HepG2 (cell line): ENCODE measurements at regions not wholly inside any gene's neighbourhood (a gene's known extent, or its start where the extent isn't known, plus 50 kb on each side); places are given as distances from the start of the nearest gene placed in this dataset.

Experiments
- ATAC-seq: fragments of 200-7000 bp; cut with Tn5 transposase; 3 replicates; pipeline ENCODE4 v1.9.1; 2020; ENCODE audit warnings: mild to moderate bottlenecking, moderate library complexity
- BruUV-seq: library from RNA; stranded (reverse); fragments of 400-500 nt; replicated peaks from 2 replicates; lab custom pipeline; 2021; lab: Mats Ljungman, UMichigan
- CTCF ChIA-PET: fragments of 300-600 bp; formaldehyde crosslinking; extraction: SDS; loops from one replicate; lab custom pipeline; 2021; ENCODE audit warnings: low total read pairs, inconsistent platforms, low intra/inter-chr PET ratio; lab: Yijun Ruan, JAX
- POLR2A ChIA-PET: fragments of 350-600 bp; sonication (Branson Sonifier 250); formaldehyde crosslinking; loops from one replicate; lab custom pipeline; 2020; ENCODE audit warnings: antibody characterized with exemption, inconsistent platforms; lab: Yijun Ruan, JAX
- DNase-seq: peaks from one replicate; pipeline ENCODE4 v3.0.0-alpha.2; 2015; ENCODE audit warnings: low spot score
- FAIRE-seq: peaks from 3 replicates; lab custom pipeline; 2011; peaks lifted over from hg19 to GRCh38; lab: Jason Lieb, UNC
- H2AFZ ChIP-seq: one replicate; pipeline ENCODE4 v1.6.1; 2011; ENCODE audit warnings: low read length, inconsistent platforms
- H3K27ac ChIP-seq: fragments of 300-600 bp; 3 replicates; pipeline ENCODE4 v1.8.0; 2011; ENCODE audit warnings: mixed run types, mild to moderate bottlenecking, mixed read lengths, low read length, inconsistent platforms; ENCODE audit not compliant: insufficient read depth; ENCODE audit errors: extremely low read length
- H3K27me3 ChIP-seq, 2 experiments: fragments of 200-600 bp in 1 of 2; 2 replicates in 1 of 2; 3 replicates in 1 of 2; pipeline versions ENCODE4 v1.6.0 to v1.8.0; 2011; ENCODE audit warnings: low read length in 2 of 2, mild to moderate bottlenecking in 2 of 2, moderate library complexity in 2 of 2, inconsistent platforms in 1 of 2; ENCODE audit not compliant: insufficient read depth in 2 of 2, control insufficient read depth in 1 of 2
- H3K36me3 ChIP-seq, 2 experiments: fragments of 200-600 bp in 1 of 2; replicated peaks in 1 of 2; 2 replicates in 1 of 2; 3 replicates in 1 of 2; pipeline versions ENCODE4 v1.5.1 to v1.8.0; 2011; ENCODE audit warnings: low read length in 2 of 2, inconsistent platforms in 1 of 2; ENCODE audit not compliant: insufficient read depth in 2 of 2, control insufficient read depth in 1 of 2
- H3K4me1 ChIP-seq: 2 replicates; pipeline ENCODE4 v1.5.1; 2012; ENCODE audit warnings: low read length, inconsistent platforms; ENCODE audit not compliant: insufficient read depth
- H3K4me2 ChIP-seq: 2 replicates; pipeline ENCODE4 v1.6.0; 2011; ENCODE audit warnings: low read depth, low read length, inconsistent platforms
- H3K4me3 ChIP-seq, 3 experiments: fragments of 200-600 bp in 1 of 3; sonication (generic), shearing (Covaris generic) in 1 of 3; replicated peaks in 1 of 3; 2 replicates each; pipeline ENCODE4 v1.5.1; 2011 to 2016; ENCODE audit warnings: low read length in 3 of 3, inconsistent platforms in 2 of 3, low read depth in 2 of 3, mild to moderate bottlenecking in 2 of 3, control low read depth in 1 of 3, mixed read lengths in 1 of 3; ENCODE audit not compliant: insufficient read depth in 1 of 3
- H3K79me2 ChIP-seq: one replicate; pipeline ENCODE4 v1.6.1; 2011; ENCODE audit warnings: low read length, inconsistent platforms; ENCODE audit not compliant: insufficient read depth
- H3K9ac ChIP-seq: 2 replicates; pipeline ENCODE4 v1.6.0; 2011; ENCODE audit warnings: mild to moderate bottlenecking, low read depth, low read length, inconsistent platforms; ENCODE audit not compliant: insufficient read depth
- H3K9me3 ChIP-seq: 2 replicates; pipeline ENCODE4 v1.5.1; 2012; ENCODE audit warnings: mild to moderate bottlenecking, low read length
- H4K20me1 ChIP-seq: 2 replicates; pipeline ENCODE4 v1.6.0; 2011; ENCODE audit warnings: inconsistent platforms, mild to moderate bottlenecking, low read length, moderate library complexity; ENCODE audit not compliant: insufficient read depth
- BCL6 ChIP-seq: IDR thresholded peaks from 2 replicates; pipeline ENCODE4 v1.6.1; 2016; ENCODE audit warnings: missing genetic modification reagents, missing compliant biosample characterization
- EED ChIP-seq: sonication (generic); formaldehyde crosslinking; IDR thresholded peaks from 2 replicates; pipeline ENCODE4 v1.5.0; 2020; ENCODE audit warnings: mild to moderate bottlenecking, missing genetic modification reagents
- ELF1 ChIP-seq: sonication (generic); formaldehyde crosslinking; IDR thresholded peaks from 2 replicates; pipeline ENCODE4 v1.4.0; 2020; ENCODE audit warnings: missing genetic modification reagents
- GTF2F1 ChIP-seq: fragments of 150-350 bp; IDR thresholded peaks from 2 replicates; pipeline ENCODE4 v1.6.1; 2014; ENCODE audit warnings: low read length
- HNF4G ChIP-seq, 2 experiments: sonication (generic) in 1 of 2; formaldehyde crosslinking in 1 of 2; IDR thresholded peaks; 2 replicates each; pipeline versions ENCODE4 v1.4.0 to v1.6.1; 2011 to 2020; ENCODE audit warnings: borderline replicate concordance in 2 of 2, low read depth in 2 of 2, mild to moderate bottlenecking in 2 of 2, low read length in 1 of 2, missing genetic modification reagents in 1 of 2, moderate library complexity in 1 of 2
- MBNL3 ChIP-seq: fragments of 250-450 bp; sonication (Bioruptor Pico); conservative IDR thresholded peaks from 2 replicates; pipeline ENCODE4 v1.8.0; 2022; ENCODE audit warnings: mild to moderate bottlenecking, inconsistent platforms
- NCOA2 ChIP-seq: sonication (generic); formaldehyde crosslinking; IDR thresholded peaks from 2 replicates; pipeline ENCODE4 v1.8.0; 2022; ENCODE audit warnings: inconsistent platforms
- NFE2 ChIP-seq: sonication (generic); formaldehyde crosslinking; IDR thresholded peaks from 2 replicates; pipeline ENCODE4 v1.4.0; 2020; ENCODE audit warnings: missing genetic modification reagents
- PTBP1 ChIP-seq: fragments of 200-400 bp; formaldehyde crosslinking; IDR thresholded peaks from 2 replicates; pipeline ENCODE4 v1.6.1; 2018; ENCODE audit warnings: low read length, low read depth; ENCODE audit not compliant: poor library complexity, severe bottlenecking
- SCMH1 ChIP-seq: sonication (generic); formaldehyde crosslinking; IDR thresholded peaks from 2 replicates; pipeline ENCODE4 v1.9.0; 2021; ENCODE audit warnings: missing genetic modification reagents, mild to moderate bottlenecking, borderline replicate concordance
- ZBTB1 ChIP-seq: sonication (generic); formaldehyde crosslinking; IDR thresholded peaks from 2 replicates; pipeline ENCODE4 v1.4.0; 2020; ENCODE audit warnings: missing genetic modification reagents, borderline replicate concordance
- ZFAT ChIP-seq: sonication (generic); formaldehyde crosslinking; conservative IDR thresholded peaks from 2 replicates; pipeline ENCODE4 v1.8.1; 2023; ENCODE audit warnings: missing genetic modification reagents, inconsistent platforms
- ZNF235 ChIP-seq: sonication (generic); formaldehyde crosslinking; IDR thresholded peaks from 2 replicates; pipeline ENCODE4 v1.8.1; 2023; ENCODE audit warnings: mild to moderate bottlenecking, missing genetic modification reagents, borderline replicate concordance
- WGBS: methylation state at CpG from one replicate; pipeline ENCODE4 v1.1.6; 2017; ENCODE audit warnings: low lambda C conversion rate; 5-methylcytosine and 5-hydroxymethylcytosine counted together
- in situ Hi-C: cut with HindIII; loops from 2 replicates; pipeline ENCODE4 v1.10.0; 2017; ENCODE audit warnings: low pct_unique_long_range_greater_than_20kb; ENCODE audit not compliant: extremely low pct_ligation_motif_present
- intact Hi-C: fragments of 100-400 bp; cut with micrococcal nuclease; formaldehyde crosslinking; loops from one replicate; pipeline ENCODE4 v1.10.0; 2022; ENCODE audit not compliant: unreplicated experiment
- TF ChIP-seq, protein P1 (sequence below): fragments of 450-650 bp; IDR thresholded peaks from 2 replicates; pipeline ENCODE4 v1.6.1; 2017
- TF ChIP-seq, protein P2 (sequence below): sonication (generic); formaldehyde crosslinking; IDR thresholded peaks from 2 replicates; pipeline ENCODE4 v1.5.1; 2020; ENCODE audit warnings: mild to moderate bottlenecking, missing genetic modification reagents, moderate library complexity
- TF ChIP-seq, protein P3 (sequence below): sonication (generic); formaldehyde crosslinking; IDR thresholded peaks from 2 replicates; pipeline ENCODE4 v1.8.0; 2022; ENCODE audit warnings: missing genetic modification reagents, mild to moderate bottlenecking, moderate library complexity, borderline replicate concordance
- TF ChIP-seq, protein P4 (sequence below): sonication (generic); formaldehyde crosslinking; IDR thresholded peaks from 2 replicates; pipeline ENCODE4 v1.4.0; 2020; ENCODE audit warnings: mild to moderate bottlenecking, missing genetic modification reagents, borderline replicate concordance

DNA sequence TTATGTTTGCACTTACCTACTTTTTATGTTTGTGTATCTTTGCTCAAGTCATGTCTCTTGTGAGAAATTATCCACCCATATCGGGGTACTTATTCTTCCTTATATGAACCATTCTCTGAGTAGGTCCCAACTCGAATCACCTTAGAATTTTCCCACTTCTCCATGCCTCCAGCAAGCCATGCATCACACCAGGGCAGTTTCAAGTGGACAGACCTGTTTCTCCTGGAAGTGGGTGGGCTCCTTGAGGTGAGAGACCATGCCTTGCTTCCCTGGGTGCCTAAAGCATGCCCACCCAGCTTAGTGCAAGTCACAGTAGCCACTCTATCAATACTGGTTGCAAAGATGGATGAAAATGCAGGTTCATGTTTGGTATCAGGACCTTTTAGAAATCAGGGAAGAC is 187.2 kb downstream of the KIT start:
- H3K4me2 ChIP-seq, result no peak overlapping the region
- in situ Hi-C loops (no loop called here), intact Hi-C loops (no loop called here)
- BruUV-seq, result no TSS peak
- no peaks in the 10 kb centered on the region for H3K4me1 ChIP-seq
- H3K4me3 ChIP-seq, result no peak overlapping the region
- no peaks in the 10 kb centered on the region for H3K9me3 ChIP-seq
- ATAC-seq, result no peak
- 2% methylated on average over 2 of the region's 2 CpGs for WGBS
- FAIRE-seq, result no peak
- H3K36me3 ChIP-seq, result no peaks in the 10 kb centered on the region
- no peaks in the 10 kb centered on the region for H4K20me1 ChIP-seq
- DNase-seq, result no peak
- no peak overlapping the region for H3K9ac ChIP-seq
- ChIA-PET POLR2A (no interaction called here), CTCF (no interaction called here)
- H2AFZ ChIP-seq, result no peak overlapping the region
- no peak overlapping the region for H3K27ac ChIP-seq
- no peaks in the 10 kb centered on the region for H3K79me2 ChIP-seq
- no peaks in the 10 kb centered on the region for H3K27me3 ChIP-seq
- TF ChIP-seq NFE2 (CRISPR knock-in tag), result no peak
- no peak for TF ChIP-seq SCMH1 (CRISPR knock-in tag)
- no peak for TF ChIP-seq MBNL3 (CRISPR knock-in tag)
- TF ChIP-seq, protein P1, sequence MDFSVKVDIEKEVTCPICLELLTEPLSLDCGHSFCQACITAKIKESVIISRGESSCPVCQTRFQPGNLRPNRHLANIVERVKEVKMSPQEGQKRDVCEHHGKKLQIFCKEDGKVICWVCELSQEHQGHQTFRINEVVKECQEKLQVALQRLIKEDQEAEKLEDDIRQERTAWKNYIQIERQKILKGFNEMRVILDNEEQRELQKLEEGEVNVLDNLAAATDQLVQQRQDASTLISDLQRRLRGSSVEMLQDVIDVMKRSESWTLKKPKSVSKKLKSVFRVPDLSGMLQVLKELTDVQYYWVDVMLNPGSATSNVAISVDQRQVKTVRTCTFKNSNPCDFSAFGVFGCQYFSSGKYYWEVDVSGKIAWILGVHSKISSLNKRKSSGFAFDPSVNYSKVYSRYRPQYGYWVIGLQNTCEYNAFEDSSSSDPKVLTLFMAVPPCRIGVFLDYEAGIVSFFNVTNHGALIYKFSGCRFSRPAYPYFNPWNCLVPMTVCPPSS, result no peak
- TF ChIP-seq NCOA2 (CRISPR knock-in tag), result no peak
- TF ChIP-seq EED, result no peak
- TF ChIP-seq, protein P2, sequence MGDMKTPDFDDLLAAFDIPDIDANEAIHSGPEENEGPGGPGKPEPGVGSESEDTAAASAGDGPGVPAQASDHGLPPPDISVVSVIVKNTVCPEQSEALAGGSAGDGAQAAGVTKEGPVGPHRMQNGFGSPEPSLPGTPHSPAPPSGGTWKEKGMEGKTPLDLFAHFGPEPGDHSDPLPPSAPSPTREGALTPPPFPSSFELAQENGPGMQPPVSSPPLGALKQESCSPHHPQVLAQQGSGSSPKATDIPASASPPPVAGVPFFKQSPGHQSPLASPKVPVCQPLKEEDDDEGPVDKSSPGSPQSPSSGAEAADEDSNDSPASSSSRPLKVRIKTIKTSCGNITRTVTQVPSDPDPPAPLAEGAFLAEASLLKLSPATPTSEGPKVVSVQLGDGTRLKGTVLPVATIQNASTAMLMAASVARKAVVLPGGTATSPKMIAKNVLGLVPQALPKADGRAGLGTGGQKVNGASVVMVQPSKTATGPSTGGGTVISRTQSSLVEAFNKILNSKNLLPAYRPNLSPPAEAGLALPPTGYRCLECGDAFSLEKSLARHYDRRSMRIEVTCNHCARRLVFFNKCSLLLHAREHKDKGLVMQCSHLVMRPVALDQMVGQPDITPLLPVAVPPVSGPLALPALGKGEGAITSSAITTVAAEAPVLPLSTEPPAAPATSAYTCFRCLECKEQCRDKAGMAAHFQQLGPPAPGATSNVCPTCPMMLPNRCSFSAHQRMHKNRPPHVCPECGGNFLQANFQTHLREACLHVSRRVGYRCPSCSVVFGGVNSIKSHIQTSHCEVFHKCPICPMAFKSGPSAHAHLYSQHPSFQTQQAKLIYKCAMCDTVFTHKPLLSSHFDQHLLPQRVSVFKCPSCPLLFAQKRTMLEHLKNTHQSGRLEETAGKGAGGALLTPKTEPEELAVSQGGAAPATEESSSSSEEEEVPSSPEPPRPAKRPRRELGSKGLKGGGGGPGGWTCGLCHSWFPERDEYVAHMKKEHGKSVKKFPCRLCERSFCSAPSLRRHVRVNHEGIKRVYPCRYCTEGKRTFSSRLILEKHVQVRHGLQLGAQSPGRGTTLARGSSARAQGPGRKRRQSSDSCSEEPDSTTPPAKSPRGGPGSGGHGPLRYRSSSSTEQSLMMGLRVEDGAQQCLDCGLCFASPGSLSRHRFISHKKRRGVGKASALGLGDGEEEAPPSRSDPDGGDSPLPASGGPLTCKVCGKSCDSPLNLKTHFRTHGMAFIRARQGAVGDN (CRISPR knock-in tag), result no peak
- no peak for TF ChIP-seq GTF2F1
- TF ChIP-seq BCL6, result no peak
- TF ChIP-seq, protein P3, sequence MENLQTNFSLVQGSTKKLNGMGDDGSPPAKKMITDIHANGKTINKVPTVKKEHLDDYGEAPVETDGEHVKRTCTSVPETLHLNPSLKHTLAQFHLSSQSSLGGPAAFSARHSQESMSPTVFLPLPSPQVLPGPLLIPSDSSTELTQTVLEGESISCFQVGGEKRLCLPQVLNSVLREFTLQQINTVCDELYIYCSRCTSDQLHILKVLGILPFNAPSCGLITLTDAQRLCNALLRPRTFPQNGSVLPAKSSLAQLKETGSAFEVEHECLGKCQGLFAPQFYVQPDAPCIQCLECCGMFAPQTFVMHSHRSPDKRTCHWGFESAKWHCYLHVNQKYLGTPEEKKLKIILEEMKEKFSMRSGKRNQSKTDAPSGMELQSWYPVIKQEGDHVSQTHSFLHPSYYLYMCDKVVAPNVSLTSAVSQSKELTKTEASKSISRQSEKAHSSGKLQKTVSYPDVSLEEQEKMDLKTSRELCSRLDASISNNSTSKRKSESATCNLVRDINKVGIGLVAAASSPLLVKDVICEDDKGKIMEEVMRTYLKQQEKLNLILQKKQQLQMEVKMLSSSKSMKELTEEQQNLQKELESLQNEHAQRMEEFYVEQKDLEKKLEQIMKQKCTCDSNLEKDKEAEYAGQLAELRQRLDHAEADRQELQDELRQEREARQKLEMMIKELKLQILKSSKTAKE (CRISPR knock-in tag), result no peak
- no peak for TF ChIP-seq ZBTB1 (CRISPR knock-in tag)
- TF ChIP-seq ZFAT (CRISPR knock-in tag), result no peak
- no peak for TF ChIP-seq PTBP1
- TF ChIP-seq, protein P4, sequence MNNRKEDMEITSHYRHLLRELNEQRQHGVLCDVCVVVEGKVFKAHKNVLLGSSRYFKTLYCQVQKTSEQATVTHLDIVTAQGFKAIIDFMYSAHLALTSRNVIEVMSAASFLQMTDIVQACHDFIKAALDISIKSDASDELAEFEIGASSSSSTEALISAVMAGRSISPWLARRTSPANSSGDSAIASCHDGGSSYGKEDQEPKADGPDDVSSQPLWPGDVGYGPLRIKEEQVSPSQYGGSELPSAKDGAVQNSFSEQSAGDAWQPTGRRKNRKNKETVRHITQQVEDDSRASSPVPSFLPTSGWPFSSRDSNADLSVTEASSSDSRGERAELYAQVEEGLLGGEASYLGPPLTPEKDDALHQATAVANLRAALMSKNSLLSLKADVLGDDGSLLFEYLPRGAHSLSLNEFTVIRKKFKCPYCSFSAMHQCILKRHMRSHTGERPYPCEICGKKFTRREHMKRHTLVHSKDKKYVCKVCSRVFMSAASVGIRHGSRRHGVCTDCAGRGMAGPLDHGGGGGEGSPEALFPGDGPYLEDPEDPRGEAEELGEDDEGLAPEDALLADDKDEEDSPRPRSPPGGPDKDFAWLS (CRISPR knock-in tag), result no peak
- no peak for TF ChIP-seq ZNF235 (CRISPR knock-in tag)
- TF ChIP-seq ELF1 (CRISPR knock-in tag), result no peak
- no peak for TF ChIP-seq HNF4G (IDR thresholded peaks at IDR 0.05; ENCODE audit: borderline replicate concordance, low read depth, low read length)
- TF ChIP-seq HNF4G (CRISPR knock-in tag; IDR thresholded peaks at IDR 0.05; ENCODE audit: borderline replicate concordance, low read depth), result no peak
